Loucy (cell line): ENCODE measurements at regions not wholly inside any gene's neighbourhood (a gene's known extent, or its start where the extent isn't known, plus 50 kb on each side); places are given as distances from the start of the nearest gene placed in this dataset.
"Not testable (repeated sequence)": the region's sequence is repeated elsewhere in the genome, so short reads cannot be mapped to it uniquely, and the experiment has no call there.

Experiments used
- H2AFZ ChIP-seq: fragments of 200-600 bp; sonication (generic); 2 replicates; pipeline ENCODE4 v1.6.0; 2016; ENCODE audit warnings: antibody characterized with exemption, mild to moderate bottlenecking, low read length, moderate library complexity
- H3F3A ChIP-seq: fragments of 200-600 bp; 2 replicates; pipeline ENCODE4 v1.6.0; 2016; ENCODE audit warnings: antibody characterized with exemption, low read depth, mild to moderate bottlenecking
- H3K27me3 ChIP-seq: fragments of 200-600 bp; sonication (generic); 2 replicates; pipeline ENCODE4 v1.6.1; 2014; ENCODE audit warnings: low read length, mild to moderate bottlenecking; ENCODE audit not compliant: insufficient read depth, poor library complexity, severe bottlenecking
- H3K36me3 ChIP-seq: fragments of 200-600 bp; sonication (generic); 2 replicates; pipeline ENCODE4 v1.6.1; 2016; ENCODE audit warnings: low read length; ENCODE audit not compliant: insufficient read depth
- H3K4me1 ChIP-seq: fragments of 200-600 bp; sonication (generic); 2 replicates; pipeline ENCODE4 v1.5.1; 2014; ENCODE audit warnings: low read length, mild to moderate bottlenecking; ENCODE audit not compliant: insufficient read depth, poor library complexity, severe bottlenecking
- H3K4me2 ChIP-seq: fragments of 200-600 bp; sonication (generic); 2 replicates; pipeline ENCODE4 v1.6.0; 2014; ENCODE audit warnings: antibody characterized with exemption, low read length, low read depth, mild to moderate bottlenecking; ENCODE audit not compliant: poor library complexity, severe bottlenecking
- H3K4me3 ChIP-seq: fragments of 200-600 bp; sonication (generic); 2 replicates; pipeline ENCODE4 v1.5.1; 2014; ENCODE audit warnings: low read length, mild to moderate bottlenecking, mixed read lengths; ENCODE audit not compliant: poor library complexity, severe bottlenecking
- H3K79me2 ChIP-seq: fragments of 200-600 bp; sonication (generic); 2 replicates; pipeline ENCODE4 v1.6.1; 2014; ENCODE audit warnings: low read length; ENCODE audit not compliant: insufficient read depth
- H3K9ac ChIP-seq: fragments of 200-600 bp; sonication (generic); 2 replicates; pipeline ENCODE4 v1.6.0; 2014; ENCODE audit warnings: mild to moderate bottlenecking, low read depth, low read length, moderate library complexity; ENCODE audit not compliant: poor library complexity, severe bottlenecking
- H3K9me2 ChIP-seq: fragments of 200-600 bp; sonication (generic); replicated peaks from 2 replicates; pipeline ENCODE4 v1.6.1; 2016; ENCODE audit warnings: low read depth, low read length, mixed read lengths
- H3K9me3 ChIP-seq: fragments of 200-600 bp; sonication (generic); 2 replicates; pipeline ENCODE4 v1.6.1; 2014; ENCODE audit warnings: mild to moderate bottlenecking, antibody characterized with exemption, low read length, low read depth; ENCODE audit not compliant: insufficient read depth
- H4K20me1 ChIP-seq: fragments of 200-600 bp; sonication (generic); 2 replicates; pipeline ENCODE4 v1.6.0; 2014; ENCODE audit warnings: antibody characterized with exemption, low read length, mild to moderate bottlenecking; ENCODE audit not compliant: insufficient read depth, poor library complexity, severe bottlenecking
- CTCF ChIP-seq: fragments of 200-600 bp; sonication (generic); conservative IDR thresholded peaks from 2 replicates; pipeline ENCODE4 v1.5.1; 2014; ENCODE audit warnings: mild to moderate bottlenecking, antibody characterized with exemption, low read length
- EZH2phosphoT487 ChIP-seq: fragments of 200-600 bp; IDR thresholded peaks from 2 replicates; pipeline ENCODE4 v1.6.1; 2018; ENCODE audit warnings: antibody characterized with exemption, mild to moderate bottlenecking, moderate library complexity, borderline replicate concordance

DNA sequence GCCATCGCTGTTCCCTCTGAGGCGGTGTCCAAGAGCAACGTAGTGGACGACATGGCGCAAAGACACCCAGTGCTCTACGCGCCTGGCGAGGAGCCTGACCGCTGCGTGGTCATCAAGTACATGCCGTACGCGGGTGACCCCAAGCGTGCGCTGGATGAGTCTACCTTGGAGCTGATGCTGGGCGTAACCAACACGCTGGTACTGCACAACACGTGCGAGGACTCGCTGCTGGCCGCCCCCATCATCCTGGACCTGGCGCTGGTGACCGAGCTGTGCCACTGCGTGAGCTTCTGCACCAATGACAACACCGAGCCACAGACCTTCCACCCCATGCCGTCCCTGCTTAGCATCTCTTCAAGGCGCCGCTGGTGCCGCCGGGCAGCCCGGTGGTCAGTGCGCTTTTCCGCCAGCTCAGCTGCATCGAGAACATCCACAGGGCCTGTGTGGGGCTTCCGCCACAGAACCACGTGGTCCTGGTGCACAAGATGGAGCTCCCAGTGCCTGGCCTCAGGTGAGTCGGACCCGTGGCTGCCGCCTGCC lies 129.0 kb downstream of the ANAPC4 start:
- Histone ChIP-seq H3K4me2 (no peak overlapping the region), H3K27me3 (no peaks in the 10 kb centered on the region), H3K4me1 (no peaks in the 10 kb centered on the region), H4K20me1 (no peaks in the 10 kb centered on the region), H3K4me3 (no peak overlapping the region), H3K79me2 (no peaks in the 10 kb centered on the region), H3K9me3 (peaks cover 3% of the 10 kb centered on the region; the same call in 1 of the 2 replicates), H3K9me2 (no peaks in the 10 kb centered on the region), H3K9ac (no peak overlapping the region), H3F3A (no peaks in the 10 kb centered on the region), H2AFZ (no peak overlapping the region), H3K36me3 (no peaks in the 10 kb centered on the region)
- TF ChIP-seq CTCF, result no peak
- no peak for TF ChIP-seq EZH2phosphoT487

DNA sequence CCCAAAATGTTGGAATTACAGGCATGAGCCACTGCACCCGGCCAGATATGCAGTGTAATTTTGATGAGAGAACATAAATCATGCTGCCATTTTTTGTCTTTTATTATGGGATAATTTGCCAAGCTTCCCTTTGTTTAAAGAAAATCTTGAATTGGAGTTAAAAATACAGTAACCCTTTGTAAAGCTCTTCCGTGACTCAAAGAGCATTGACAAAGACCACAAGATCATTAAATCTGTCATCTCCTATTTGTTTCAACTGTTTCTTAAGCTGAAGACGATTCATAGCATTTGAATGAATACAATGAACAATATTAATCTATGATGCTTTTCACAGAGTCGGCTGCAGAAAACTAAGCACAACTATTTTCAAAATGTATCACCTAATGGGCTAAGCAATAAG lies 132.6 kb downstream of the ANAPC4 start:
- H3K4me1 ChIP-seq, result no peaks in the 10 kb centered on the region
- H3K4me2 ChIP-seq, result no peak overlapping the region
- no peak overlapping the region for H3K4me3 ChIP-seq
- no peaks in the 10 kb centered on the region for H3F3A ChIP-seq
- no peak overlapping the region for H2AFZ ChIP-seq
- no peaks in the 10 kb centered on the region for H3K79me2 ChIP-seq
- H3K9me2 ChIP-seq, result no peaks in the 10 kb centered on the region
- TF ChIP-seq EZH2phosphoT487 (no peak), CTCF (no peak)
- no peak overlapping the region for H3K9ac ChIP-seq
- H3K27me3 ChIP-seq, result no peaks in the 10 kb centered on the region
- H3K36me3 ChIP-seq, result no peaks in the 10 kb centered on the region
- H3K9me3 ChIP-seq, result peaks cover 3% of the 10 kb centered on the region; the same call in 1 of the 2 replicates
- H4K20me1 ChIP-seq, result no peaks in the 10 kb centered on the region

DNA sequence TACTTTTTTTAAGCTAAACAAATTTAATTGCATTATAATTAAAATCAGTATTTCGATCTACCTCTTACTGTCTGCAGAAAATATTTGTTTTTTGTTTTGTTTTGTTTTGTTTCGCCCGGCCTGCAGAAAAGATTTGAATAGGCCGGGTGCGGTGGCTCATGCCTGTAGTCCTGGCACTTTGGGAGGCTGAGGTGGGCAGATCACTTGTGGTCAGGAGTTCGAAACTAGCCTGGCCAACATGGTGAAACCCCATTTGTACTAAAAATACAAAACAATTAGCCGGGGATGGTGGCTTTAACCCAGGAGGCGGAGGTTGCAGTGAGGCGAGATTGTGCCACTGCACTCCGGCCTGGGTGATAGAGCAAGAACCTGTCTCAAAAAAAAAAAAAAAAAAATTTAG lies 134.8 kb downstream of the ANAPC4 start:
- H2AFZ ChIP-seq, H3K4me3 ChIP-seq, H4K20me1 ChIP-seq, H3K27me3 ChIP-seq, H3K36me3 ChIP-seq, H3K79me2 ChIP-seq, H3K9me2 ChIP-seq, H3F3A ChIP-seq, H3K4me1 ChIP-seq, H3K9ac ChIP-seq, H3K9me3 ChIP-seq, H3K4me2 ChIP-seq: not testable (repeated sequence)

DNA sequence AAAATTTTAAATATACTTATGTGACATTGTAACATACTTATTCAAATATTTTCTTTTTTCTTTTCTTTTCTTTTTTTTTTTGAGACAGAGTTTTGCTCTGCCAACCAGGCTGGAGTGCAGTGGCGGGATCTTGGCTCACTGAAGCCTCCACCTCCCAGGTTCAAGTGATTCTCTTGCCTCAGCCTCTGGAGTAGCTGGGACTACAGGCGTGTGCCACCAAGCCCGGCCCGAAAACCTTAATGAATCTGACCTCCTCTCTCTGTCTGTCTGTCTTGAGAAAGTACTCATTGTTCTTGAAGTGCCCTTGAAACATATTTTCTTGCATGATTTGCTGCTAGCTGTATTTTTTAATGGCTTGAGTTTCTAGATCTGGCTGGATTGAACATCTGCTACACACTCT lies 136.8 kb downstream of the ANAPC4 start:
- Histone ChIP-seq H2AFZ (no peak overlapping the region), H3K4me1 (no peaks in the 10 kb centered on the region), H3K9me2 (no peaks in the 10 kb centered on the region), H3K9me3 (no peaks in the 10 kb centered on the region), H3K79me2 (no peaks in the 10 kb centered on the region), H3K4me2 (no peak overlapping the region), H3F3A (no peaks in the 10 kb centered on the region), H3K9ac (no peak overlapping the region), H3K4me3 (no peak overlapping the region), H3K36me3 (no peaks in the 10 kb centered on the region), H4K20me1 (no peaks in the 10 kb centered on the region), H3K27me3 (no peaks in the 10 kb centered on the region)
- TF ChIP-seq CTCF (no peak), EZH2phosphoT487 (no peak)
